Hippocampal formation (tissue), 2 donors: ENCODE measurements at regions not wholly inside any gene's neighbourhood (a gene's known extent, or its start where the extent isn't known, plus 50 kb on each side); places are given as distances from the start of the nearest gene placed in this dataset.
A peak's percentile ranks its signal among the peaks of the same experiment; 100 is the strongest.

Source experiments
- DNase-seq, 2 donors: peaks; one replicate each; lab custom pipeline; 2025; lab: John Stamatoyannopoulos, UW

DNA sequence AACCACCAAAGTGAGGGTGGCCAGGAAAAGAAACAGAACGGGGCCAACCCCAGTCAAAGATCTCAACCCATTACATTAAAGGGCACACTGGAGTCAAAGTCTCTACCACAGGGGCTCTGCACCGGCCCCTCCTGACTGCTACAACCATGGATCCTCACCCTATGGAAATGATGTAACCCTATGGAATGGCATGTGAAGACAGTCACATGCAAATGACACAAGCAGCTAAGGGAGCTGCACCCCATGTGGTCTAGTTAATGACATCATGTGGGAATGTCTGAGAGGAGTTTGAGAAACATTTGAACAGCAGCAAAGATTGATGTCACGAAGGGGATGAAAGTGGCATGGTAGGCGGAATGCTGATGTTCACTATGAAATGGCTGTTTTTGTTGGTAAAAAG is 298.2 kb upstream of the SLCO3A1 start:
- DNase-seq = no peak

DNA sequence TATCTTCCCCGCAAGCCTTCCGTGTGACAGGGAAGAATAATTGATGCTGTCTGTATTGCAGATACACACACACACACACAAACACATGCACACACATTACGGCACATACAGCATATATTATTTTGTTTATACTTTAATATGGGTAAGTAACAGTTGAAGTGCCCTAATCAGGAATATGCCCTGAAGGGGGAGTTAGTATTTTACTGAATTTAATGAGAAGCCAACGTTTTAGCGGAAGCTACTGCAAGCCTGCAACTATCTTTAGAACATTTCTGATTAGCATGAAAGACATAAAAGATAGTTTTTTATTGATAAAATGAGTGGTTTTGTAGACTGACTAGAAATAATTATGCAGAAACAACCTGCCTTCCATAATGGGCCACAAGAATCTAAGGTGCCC is 296.6 kb upstream of the SLCO3A1 start:
- DNase-seq = no peak

DNA sequence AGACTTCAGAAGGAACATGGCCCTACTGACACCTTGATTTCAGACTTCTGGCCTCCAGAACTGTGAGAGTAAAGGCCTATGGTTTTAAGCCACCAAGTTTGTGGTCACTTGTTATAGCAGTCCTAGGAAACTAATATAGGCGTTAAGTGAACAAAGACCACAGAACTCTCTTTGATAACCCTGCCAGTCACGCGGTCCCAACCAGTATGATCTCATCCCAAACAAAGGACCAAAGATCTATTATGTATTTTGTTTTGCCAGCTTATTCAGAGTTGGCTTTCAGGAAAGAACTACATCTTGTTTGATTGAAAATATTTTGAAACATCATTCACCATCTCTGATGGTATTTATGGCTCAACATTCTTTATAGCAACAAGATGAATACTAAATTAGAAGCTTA is 294.4 kb upstream of the SLCO3A1 start:
- peak; percentile 73 to 87 for DNase-seq

DNA sequence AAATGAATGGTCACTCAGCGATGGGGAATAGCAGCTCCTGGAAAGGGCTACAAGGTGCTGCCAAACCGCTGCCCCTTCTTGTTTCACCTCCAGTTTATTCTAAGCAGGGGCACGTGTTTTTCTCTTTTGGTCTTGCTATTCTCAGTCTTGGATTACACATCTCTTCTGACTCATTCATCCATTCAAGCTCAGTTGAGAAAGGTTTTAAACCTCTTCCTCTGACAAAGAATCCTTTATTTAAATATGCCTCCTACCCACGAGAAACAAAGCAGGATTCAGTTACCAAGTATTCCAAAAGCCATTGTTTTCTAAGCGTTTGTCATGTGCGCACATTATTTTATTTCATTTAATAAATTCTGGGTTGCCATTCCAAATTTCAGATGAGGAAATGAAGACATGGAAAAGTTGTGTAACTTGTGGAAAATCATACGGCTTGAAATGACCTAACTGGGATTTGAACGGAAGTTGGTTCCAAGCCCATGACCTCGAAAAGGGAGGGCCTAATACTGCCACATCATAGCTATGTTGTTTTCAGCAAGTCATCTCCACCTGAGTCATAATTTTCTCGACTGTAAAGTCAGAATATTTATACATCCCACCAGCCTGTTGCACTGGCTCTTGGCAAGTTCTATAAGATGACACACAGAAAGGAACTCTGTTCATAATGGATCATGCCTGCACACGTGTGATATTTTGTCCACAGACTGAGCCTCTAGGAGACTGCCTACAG is 292.0 kb upstream of the SLCO3A1 start:
- peak in 1 of 2 donors; percentile 90 for DNase-seq

DNA sequence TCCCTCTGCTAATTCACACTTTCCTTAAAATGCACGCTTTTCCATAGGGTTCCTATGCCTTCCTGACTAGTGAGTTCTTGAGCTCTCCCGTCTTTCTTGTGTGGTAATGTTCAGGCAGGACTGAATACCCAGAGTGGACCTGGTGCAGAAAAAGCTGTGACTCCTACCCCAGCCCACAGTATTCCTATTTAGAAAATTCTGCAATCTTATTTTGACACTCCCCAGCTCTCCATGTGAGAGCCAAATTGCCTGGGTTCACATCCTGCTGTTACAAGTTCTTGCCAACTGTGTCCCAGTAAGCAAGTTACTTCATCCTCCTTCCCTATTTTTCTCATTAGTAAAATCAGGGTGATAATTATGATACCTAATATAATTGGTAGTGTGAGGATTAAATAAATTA is 290.8 kb upstream of the SLCO3A1 start:
- no peak for DNase-seq

DNA sequence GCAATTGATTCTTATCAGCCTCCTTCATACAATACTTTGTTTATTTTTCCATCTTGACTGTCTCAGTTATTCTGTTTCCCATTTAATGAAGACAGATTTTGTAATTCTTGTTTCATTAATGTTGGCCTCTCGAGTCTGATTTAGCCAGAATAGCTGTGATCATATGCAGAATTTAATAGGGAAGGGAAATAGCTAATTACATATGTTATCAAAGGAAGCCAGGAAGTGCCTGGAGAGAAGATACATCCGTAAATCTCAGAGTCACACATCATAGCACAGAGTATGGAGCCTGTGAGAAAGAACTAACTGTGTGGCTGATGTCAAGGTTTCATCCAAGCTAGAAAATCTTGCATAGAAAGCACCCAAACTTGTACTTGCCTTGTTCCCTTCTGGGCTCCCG is 288.9 kb upstream of the SLCO3A1 start:
- DNase-seq = no peak

DNA sequence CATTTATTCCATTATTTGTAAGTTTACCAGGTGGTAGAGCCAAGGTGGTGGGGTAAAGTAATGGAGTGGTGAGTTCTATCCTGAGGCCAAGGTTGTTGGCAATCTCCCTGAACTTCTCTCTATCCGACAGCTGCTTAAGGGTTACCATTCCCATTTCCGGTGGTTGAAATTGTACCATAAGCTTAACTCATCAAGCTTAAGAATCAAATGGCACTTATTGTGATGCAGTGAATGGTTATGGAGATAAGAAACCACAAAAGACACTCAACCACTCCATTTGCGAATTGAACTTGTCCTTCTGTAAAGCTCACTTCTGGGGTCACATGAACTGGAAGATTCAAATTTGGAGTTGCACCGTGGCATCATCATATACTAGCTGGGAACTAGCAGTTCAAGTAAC is 287.4 kb upstream of the SLCO3A1 start:
- no peak for DNase-seq

DNA sequence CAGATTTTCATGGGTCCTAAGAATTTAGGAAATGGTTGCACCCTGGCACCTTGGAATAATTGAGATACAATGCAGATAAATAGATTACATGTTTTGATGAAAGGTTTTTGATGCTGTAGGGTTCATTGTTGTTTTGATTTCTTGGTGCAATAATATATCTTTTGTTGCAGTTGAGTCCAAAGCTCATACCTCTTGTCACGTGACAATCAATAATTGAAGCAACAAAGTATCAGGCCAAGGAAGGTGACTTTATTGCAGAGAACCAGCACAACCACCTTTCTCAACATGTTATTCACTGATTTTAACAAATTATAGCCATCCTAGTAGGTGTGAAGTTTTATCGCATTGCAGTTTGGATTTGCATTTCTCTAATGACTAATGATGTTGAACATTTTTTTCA is 285.5 kb upstream of the SLCO3A1 start:
- DNase-seq = no peak

DNA sequence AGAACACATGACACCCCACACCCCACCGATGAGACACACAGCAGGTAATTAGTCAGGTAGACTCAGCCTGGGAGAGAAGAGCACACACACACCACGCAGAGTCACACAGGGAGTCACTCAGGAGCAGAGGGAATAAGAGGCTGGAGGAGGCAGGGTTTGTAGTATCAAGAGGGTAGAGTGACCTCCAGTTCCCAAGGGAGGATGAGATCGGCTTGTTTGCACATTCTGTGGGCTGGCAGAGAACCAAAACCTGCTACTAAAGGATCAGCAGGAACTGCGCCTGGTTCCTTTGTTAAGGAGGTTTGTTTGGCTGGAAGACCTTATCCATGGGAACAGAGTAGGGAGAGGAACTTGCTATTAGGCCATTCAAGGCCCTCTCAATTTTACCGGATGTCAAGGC is 281.4 kb upstream of the SLCO3A1 start:
- no peak for DNase-seq

DNA sequence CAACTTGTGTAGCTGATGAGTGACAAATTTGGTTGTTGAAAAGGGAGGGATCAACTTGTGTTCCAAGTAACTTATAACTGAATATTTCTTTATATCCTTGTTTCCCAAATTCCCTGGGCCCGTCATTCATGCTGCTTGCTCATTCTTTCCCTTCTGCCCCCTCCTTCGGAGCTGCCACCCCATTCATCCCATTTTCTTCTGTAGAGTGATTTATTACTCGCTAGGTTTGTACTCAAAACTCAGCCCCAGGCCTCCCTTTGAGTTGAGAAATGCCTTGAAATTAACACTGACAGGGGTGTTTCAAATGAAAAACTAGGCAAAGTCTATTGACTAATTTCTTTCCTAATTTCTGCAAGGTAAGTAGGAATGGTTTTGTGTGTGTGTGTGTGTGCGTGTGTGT is 277.4 kb upstream of the SLCO3A1 start:
- DNase-seq = no peak

DNA sequence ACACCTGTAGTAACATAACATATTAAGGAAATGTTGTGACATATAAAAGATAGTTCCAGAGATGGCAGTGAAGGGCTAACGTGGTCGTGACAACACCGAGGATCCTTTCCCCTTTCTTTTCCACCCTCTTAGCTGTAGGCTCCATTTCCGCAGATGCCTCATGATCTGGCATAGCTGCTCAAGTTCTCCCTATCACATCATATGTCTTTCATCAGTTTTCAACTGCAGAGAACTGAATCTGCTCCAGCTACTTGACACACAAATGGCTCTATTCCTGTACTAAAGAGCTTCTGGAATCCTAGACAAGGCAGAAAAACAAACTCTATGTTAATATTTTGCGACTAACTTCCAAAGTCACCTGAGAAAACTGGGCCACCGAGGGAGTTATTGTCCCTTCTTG is 275.0 kb upstream of the SLCO3A1 start:
- no peak for DNase-seq

DNA sequence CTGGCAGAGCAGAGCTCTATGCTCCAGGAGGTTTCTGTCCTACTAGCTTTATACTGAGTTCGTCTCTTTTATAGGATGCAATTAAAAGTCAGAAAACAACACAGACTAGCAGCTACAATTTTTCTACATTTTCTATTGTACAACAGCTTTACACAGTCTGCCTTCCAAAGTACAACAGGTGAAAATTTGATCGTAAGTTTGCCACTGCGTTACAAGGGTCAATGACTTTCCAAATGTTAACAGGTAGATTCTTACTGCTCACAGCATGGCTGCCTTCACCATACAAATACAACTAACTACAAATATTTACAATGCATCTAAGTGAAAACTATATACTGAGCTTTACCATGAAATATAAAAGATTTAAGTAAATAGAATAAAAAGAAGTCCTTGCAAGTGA is 268.6 kb upstream of the SLCO3A1 start:
- DNase-seq = no peak

DNA sequence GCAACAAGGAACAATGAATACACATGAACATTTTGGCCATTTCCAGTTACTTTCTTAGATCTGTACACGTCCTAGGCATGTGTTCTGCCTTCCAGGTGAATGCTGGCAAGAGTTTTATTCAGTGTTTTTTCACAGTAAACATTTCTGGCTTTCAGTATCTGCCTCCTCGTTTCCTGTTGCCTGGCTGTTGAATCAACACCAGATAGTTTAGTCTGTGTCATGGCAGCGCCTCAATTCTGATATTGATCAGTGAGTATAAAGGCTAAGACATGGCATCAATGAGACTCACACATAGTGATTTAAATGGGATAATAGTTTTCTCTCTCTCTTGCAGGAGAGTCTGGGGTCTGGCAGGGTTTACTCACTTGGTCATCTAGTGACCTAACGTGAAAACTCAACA is 266.9 kb upstream of the SLCO3A1 start:
- DNase-seq = no peak

DNA sequence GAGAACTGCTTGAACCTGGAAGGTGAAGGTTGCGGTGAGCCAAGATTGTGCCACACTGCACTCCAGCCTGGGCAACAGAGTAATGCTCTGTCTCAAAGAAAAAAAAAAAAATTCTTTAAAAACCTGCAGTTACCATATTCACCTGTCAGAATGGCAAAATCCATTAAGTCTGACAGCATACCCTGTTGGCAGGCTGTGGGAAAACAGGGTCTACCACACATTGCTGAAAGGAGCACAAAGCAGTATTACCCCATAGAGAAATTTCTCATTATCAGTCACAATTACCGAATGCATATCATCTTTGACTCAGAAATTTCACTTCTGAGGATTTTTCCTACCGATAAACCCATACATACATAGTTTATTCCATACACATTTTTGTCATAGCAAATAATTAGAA is 264.1 kb upstream of the SLCO3A1 start:
- no peak for DNase-seq

DNA sequence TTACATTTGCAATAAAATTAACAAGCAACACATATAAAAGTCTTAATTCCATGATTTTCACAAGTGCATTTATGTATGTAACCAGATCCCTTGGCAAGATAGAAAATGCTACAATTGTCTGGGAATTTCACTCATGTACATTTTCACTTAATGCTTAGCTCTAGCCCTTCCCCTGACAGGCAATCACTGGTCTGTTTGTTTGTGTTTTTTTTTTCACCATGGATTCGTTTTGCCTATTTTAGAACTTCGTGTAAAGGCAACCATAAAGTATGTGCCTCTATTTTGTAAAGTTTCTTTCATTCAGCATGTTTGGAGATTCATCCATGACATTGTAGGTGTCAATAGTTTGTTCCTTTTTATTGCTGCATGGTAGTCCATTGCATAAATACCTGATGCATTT is 260.9 kb upstream of the SLCO3A1 start:
- DNase-seq = no peak

DNA sequence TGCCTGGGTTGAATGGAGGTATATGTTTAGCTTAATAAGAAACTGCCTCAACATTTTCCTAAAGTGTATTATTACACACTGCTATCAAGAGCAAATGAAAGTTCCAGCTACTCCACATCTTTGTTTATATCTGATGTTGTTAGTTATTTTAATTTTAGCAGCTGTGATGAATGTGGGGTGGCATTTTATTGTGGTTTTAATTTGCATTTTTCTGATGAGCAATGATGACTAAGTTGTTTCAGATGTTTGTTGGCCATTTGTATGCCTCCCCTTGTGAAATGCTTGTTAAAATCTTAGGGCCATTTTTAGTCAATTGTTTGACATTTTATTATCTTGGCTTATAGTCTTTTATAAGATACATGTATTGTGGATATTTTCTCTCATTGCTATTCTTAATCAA is 260.4 kb upstream of the SLCO3A1 start:
- DNase-seq = no peak

DNA sequence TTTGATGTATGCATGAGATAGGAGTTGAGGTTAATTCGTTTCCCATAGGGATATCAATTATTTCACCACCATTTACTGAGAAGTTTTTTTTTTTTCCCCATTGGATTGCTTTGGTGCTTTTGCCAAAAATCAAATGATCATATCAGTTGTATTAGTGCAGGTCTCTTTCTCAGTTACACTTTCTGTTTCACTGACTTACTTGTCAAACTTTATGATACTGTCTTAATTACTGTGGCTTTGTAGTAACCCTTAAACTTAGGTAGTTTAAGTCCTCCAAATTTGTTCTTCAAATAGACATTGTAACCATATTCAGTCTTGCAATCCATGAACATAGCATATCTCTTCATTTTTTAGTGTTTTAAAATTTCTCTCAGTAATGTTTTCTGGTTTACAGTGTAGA is 259.9 kb upstream of the SLCO3A1 start:
- no peak for DNase-seq

DNA sequence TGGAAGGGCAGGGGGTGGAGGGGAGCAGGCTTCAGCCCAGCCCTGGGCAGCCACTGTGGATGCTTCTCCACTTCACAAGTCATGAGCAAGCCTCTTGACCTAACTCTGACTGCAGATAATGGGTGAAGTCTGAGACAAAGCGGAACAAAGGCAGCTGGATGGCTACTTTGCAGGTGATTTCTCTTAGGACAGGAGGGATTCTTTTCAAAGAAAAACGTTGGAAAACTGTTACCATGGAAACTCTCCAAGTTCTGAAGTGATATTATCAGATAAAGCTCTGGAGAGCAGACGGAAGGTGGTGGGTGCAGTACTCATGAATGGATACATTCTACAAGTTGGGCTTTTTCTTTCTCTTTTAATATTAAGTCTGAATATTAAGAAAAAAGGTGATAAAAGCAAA is 254.2 kb upstream of the SLCO3A1 start:
- DNase-seq = no peak

DNA sequence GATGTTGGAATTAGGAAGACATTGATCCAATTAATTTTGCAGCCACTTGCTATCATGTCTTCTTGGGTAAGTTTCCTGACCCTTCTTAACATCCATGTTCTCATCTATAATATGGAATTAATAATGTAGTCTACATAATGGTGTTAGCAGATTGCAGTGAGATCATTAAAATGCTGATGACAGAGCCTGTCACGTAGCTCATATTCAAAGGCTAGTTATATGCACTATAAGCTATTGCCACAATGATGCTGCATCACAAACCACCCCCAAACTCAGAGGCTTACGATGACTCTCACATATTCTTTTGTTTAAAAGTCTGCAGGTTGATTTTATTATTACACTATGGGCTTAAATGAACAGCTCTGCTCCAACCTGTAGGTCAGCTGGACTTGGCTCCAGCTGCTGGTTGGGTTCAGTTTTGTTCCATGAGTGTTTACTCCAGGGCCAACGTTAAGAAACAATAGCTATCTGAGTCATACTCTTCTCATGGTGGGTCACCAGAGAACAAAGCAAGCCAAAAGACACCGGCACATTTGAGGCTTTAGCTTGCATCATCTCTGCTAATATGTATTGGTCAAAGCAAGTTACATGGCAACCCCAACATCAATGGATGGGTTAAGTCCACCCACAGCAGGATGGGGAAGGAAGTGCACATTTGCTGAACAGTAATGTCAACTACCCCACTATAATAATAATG is 250.0 kb upstream of the SLCO3A1 start:
- no peak for DNase-seq

DNA sequence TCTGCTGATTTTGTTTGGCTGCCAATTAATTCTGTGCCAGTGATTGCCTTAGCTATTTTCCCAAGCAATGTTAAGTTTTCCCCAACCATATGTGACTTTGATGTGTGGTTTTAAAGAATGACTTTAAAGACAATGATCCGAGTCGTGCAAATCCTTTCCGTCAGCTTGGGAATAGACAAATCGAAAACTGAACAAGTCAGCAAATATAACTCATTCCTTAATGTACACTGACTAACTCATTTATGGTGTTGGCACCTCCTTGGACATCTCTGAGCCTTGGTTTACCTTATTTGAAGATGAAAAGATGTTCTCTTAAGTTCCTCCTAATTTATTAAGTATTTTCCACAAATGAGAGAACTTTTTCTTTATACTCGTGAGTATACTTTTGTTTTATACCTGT is 249.4 kb upstream of the SLCO3A1 start:
- DNase-seq = no peak

DNA sequence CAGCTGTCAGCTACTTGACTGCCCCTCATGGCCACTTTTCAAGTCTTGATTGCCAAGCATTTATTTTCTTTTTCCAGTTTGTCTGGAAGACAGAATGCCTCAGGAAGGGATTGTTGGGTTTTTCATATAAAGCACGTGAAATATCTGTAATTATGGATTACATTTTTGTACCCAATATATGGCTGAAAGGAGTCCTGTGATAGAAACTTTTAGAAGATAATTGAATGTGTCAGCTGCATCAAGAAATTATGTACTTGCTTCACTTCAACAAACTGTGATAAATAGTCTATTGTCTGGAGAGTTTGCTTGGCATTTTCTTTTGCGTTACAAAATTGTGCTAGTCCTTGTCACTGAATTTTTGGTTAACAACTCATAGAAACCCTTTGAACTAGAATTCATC is 247.9 kb upstream of the SLCO3A1 start:
- no peak for DNase-seq

DNA sequence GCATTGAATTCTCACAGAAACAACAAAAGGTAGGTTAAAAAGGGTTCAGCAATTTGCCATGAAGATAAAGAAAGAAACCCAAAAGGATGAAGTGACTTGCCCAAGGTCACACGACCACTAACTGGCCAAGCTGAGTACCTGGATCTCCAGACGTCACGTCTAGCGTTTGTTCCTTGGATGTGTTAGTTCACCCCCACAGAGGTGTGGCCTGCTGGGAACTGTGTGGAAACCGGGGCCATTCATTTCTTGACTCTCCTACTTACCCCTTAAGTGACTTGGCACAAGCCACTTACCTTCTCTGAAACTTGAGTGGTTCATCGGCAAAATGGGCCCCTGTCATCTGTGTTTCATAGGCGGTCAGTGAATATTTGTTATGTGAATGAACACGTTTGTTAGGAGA is 244.3 kb upstream of the SLCO3A1 start:
- DNase-seq = no peak

DNA sequence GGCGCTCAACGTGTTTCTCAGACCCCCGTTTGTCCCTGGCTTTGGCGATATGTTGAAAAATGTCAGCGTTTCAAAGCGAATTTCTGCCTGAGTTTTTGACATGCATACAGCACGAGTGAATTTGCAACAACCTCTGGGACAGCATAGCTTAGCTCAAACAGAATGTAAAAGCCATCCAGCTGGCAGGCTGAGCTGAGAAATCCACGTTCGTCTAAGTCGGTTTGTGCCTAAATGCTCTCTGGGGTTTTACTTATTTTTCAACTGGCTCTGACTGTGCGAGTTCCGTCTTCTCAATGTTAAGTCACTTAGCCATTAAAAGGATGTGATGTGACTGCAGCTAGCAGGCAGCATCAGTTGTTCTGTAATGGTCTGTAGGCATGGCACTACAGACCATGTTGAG is 243.5 kb upstream of the SLCO3A1 start:
- DNase-seq = no peak
